Glutamatergic neuron (in vitro differentiated cells): ENCODE measurements at regions not wholly inside any gene's neighbourhood (a gene's known extent, or its start where the extent isn't known, plus 50 kb on each side); places are given as distances from the start of the nearest gene placed in this dataset.

Experiments used
- DNase-seq: peaks from one replicate; pipeline ENCODE4 v3.0.0; 2022
- H3K27ac Mint-ChIP-seq: one replicate; pipeline ENCODE4 v1.8.0; 2020; ENCODE audit warnings: mild to moderate bottlenecking, mixed read lengths, inconsistent platforms; ENCODE audit not compliant: unreplicated experiment
- H3K27me3 Mint-ChIP-seq: one replicate; pipeline ENCODE4 v1.8.0; 2020; ENCODE audit warnings: mild to moderate bottlenecking, moderate library complexity, mixed read lengths, inconsistent platforms; ENCODE audit not compliant: unreplicated experiment
- H3K36me3 Mint-ChIP-seq: one replicate; pipeline ENCODE4 v1.8.0; 2020; ENCODE audit warnings: mild to moderate bottlenecking, mixed read lengths, inconsistent platforms; ENCODE audit not compliant: unreplicated experiment
- H3K4me1 Mint-ChIP-seq: one replicate; pipeline ENCODE4 v1.8.0; 2020; ENCODE audit warnings: mild to moderate bottlenecking, low read depth, mixed read lengths, inconsistent platforms; ENCODE audit not compliant: unreplicated experiment
- H3K4me3 Mint-ChIP-seq: one replicate; pipeline ENCODE4 v1.8.0; 2020; ENCODE audit warnings: mild to moderate bottlenecking, mixed read lengths, inconsistent platforms; ENCODE audit not compliant: unreplicated experiment
- H3K9me3 Mint-ChIP-seq: one replicate; pipeline ENCODE4 v1.8.0; 2020; ENCODE audit warnings: mild to moderate bottlenecking, moderate library complexity, mixed read lengths, inconsistent platforms; ENCODE audit not compliant: unreplicated experiment
- CTCF ChIP-seq: fragments of 200-600 bp; sonication (generic); IDR thresholded peaks from one replicate; pipeline ENCODE4 v1.5.0; 2021; ENCODE audit not compliant: partially characterized antibody, unreplicated experiment

- peaks cover 1% of the 10 kb centered on the region for H3K9me3 Mint-ChIP-seq
- H3K4me3 Mint-ChIP-seq = no peak overlapping the region
- H3K27ac Mint-ChIP-seq = no peak overlapping the region
- H3K36me3 Mint-ChIP-seq = no peaks in the 10 kb centered on the region
- TF ChIP-seq CTCF = no peak
- no peak for DNase-seq
- no peaks in the 10 kb centered on the region for H3K4me1 Mint-ChIP-seq
- no peaks in the 10 kb centered on the region for H3K27me3 Mint-ChIP-seq
Measured at GRCh38 chr4:178137732-178138471, 695.7 kb upstream of the AGA start.

- H3K4me3 Mint-ChIP-seq = no peak overlapping the region
- H3K36me3 Mint-ChIP-seq = no peaks in the 10 kb centered on the region
- no peaks in the 10 kb centered on the region for H3K4me1 Mint-ChIP-seq
- TF ChIP-seq CTCF = no peak
- peaks cover 1% of the 10 kb centered on the region for H3K9me3 Mint-ChIP-seq
- no peaks in the 10 kb centered on the region for H3K27me3 Mint-ChIP-seq
- no peak overlapping the region for H3K27ac Mint-ChIP-seq
- DNase-seq = no peak
Measured at GRCh38 chr4:178138491-178138890, 696.3 kb upstream of the AGA start.

GRCh38 chr4:178140326-178140915 lies 698.2 kb upstream of the AGA start:
- no peak for TF ChIP-seq CTCF
- DNase-seq = no peak
- Mint-ChIP-seq H3K4me1 (peaks cover under 1% of the 10 kb centered on the region), H3K36me3 (no peaks in the 10 kb centered on the region), H3K27ac (no peak overlapping the region), H3K4me3 (no peak overlapping the region), H3K27me3 (no peaks in the 10 kb centered on the region), H3K9me3 (peaks cover 1% of the 10 kb centered on the region)

- Mint-ChIP-seq H3K36me3 (no peaks in the 10 kb centered on the region), H3K9me3 (peaks cover 1% of the 10 kb centered on the region), H3K4me3 (no peak overlapping the region), H3K27me3 (no peaks in the 10 kb centered on the region), H3K27ac (no peak overlapping the region), H3K4me1 (peaks cover 9% of the 10 kb centered on the region)
- DNase-seq = no peak
- no peak for TF ChIP-seq CTCF
Measured at GRCh38 chr4:178142724-178143123, 700.5 kb upstream of the AGA start.

- DNase-seq = no peak
- no peaks in the 10 kb centered on the region for H3K9me3 Mint-ChIP-seq
- H3K36me3 Mint-ChIP-seq = no peaks in the 10 kb centered on the region
- H3K4me1 Mint-ChIP-seq = peaks cover 9% of the 10 kb centered on the region
- TF ChIP-seq CTCF = no peak
- no peak overlapping the region for H3K4me3 Mint-ChIP-seq
- H3K27ac Mint-ChIP-seq = no peak overlapping the region
- no peaks in the 10 kb centered on the region for H3K27me3 Mint-ChIP-seq
Measured at GRCh38 chr4:178148106-178148505, 705.9 kb upstream of the AGA start.
